ENCODE measurements at regions not wholly inside any gene's neighbourhood (a gene's known extent, or its start where the extent isn't known, plus 50 kb on each side); places are given as distances from the start of the nearest gene placed in this dataset.

GRCh38 chr13:57970404-57970803 is 338.9 kb downstream of the PCDH17 start:
- ATAC-seq: no peak
- no TSS peak for BruUV-seq (replicated peaks)
- SMC1A ChIA-PET (ENCODE audit: uncharacterized antibody, unreplicated experiment): interaction anchor here (1.5 kb wide), 1 partner anchor 13 kb away, joined by 4 read pairs; no protein-coding TSS in a partner anchor
- H3K27me3 ChIP-seq (replicated peaks in 1 of 2; ENCODE audit: control insufficient read depth in 2 of 2, insufficient read depth in 2 of 2, low read length in 1 of 2): no peaks in the 10 kb centered on the region
- H3K9me3 ChIP-seq (replicated peaks; ENCODE audit: control insufficient read depth, insufficient read depth, low read length): no peaks in the 10 kb centered on the region; the same call in 2 of the 3 replicates
- H4K20me1 ChIP-seq (ENCODE audit: control insufficient read depth, insufficient read depth): no peaks in the 10 kb centered on the region
- no peaks in the 10 kb centered on the region for H3K79me2 ChIP-seq (ENCODE audit: control insufficient read depth, insufficient read depth, low read length)
- H3K9ac ChIP-seq (ENCODE audit: control insufficient read depth, insufficient read depth, low read length): no peak overlapping the region
- DNase-seq (ENCODE audit: low read depth, low spot score): no peak
- no peak overlapping the region for H3K4me3 ChIP-seq
- POLR2A ChIA-PET: no interaction called here
- H3K4me2 ChIP-seq (ENCODE audit: control insufficient read depth, insufficient read depth): no peak overlapping the region
- RAD21 ChIA-PET (ENCODE audit: unreplicated experiment): interaction anchor here (0.7 to 0.8 kb wide), 2 partner anchors 13 to 163 kb away, joined by 4 read pairs; no protein-coding TSS in a partner anchor
- FAIRE-seq: no peak
- in situ Hi-C loops (cut with MboI): no loop called here
- no peaks in the 10 kb centered on the region for H3K4me1 ChIP-seq (ENCODE audit: control insufficient read depth, insufficient read depth, low read length)
- H3K36me3 ChIP-seq (ENCODE audit: control insufficient read depth in 2 of 2, insufficient read depth in 2 of 2, low read length in 1 of 2): no peaks in the 10 kb centered on the region
- intact Hi-C loops (cut with micrococcal nuclease; ENCODE audit: unreplicated experiment): no loop called here
- no peak overlapping the region for H3K27ac ChIP-seq (ENCODE audit: control insufficient read depth, insufficient read depth)
- H2AFZ ChIP-seq (ENCODE audit: control insufficient read depth, low read depth, low read length): no peak overlapping the region
- WGBS (ENCODE audit: insufficient coverage, insufficient replicate concordance, low lambda C conversion rate, missing lambda C conversion rate): 0% methylated on average over 1 of the region's 1 CpG
- no peak for TF ChIP-seq KLF5 (IDR thresholded peaks at IDR 0.05; ENCODE audit: partially characterized antibody)
- TF ChIP-seq IKZF1 (conservative IDR thresholded peaks at IDR 0.05): no peak
- no peak for TF ChIP-seq SREBF2 (IDR thresholded peaks at IDR 0.05; ENCODE audit: low read length)
- TF ChIP-seq USF1 (IDR thresholded peaks at IDR 0.05; ENCODE audit: borderline replicate concordance, extremely low read length, insufficient read depth, low read depth, low read length): no peak
- TF ChIP-seq ESRRA (IDR thresholded peaks at IDR 0.05; ENCODE audit: low read length): no peak
- CTCF ChIA-PET: no interaction called here

- ATAC-seq (no peak), FAIRE-seq (no peak), DNase-seq (ENCODE audit: low read depth, low spot score) (no peak)
- H3K36me3 ChIP-seq (ENCODE audit: control insufficient read depth in 2 of 2, insufficient read depth in 2 of 2, low read length in 1 of 2): no peaks in the 10 kb centered on the region
- no peaks in the 10 kb centered on the region for H3K4me1 ChIP-seq (ENCODE audit: control insufficient read depth, insufficient read depth, low read length)
- H3K4me3 ChIP-seq: no peak overlapping the region
- intact Hi-C loops (cut with micrococcal nuclease; ENCODE audit: unreplicated experiment): no loop called here
- no peak for TF ChIP-seq MEF2A (IDR thresholded peaks at IDR 0.05; ENCODE audit: insufficient read depth, low read depth, low read length)
- TF ChIP-seq WRNIP1 (IDR thresholded peaks at IDR 0.05; ENCODE audit: borderline replicate concordance, low read depth, low read length): no peak
- TF ChIP-seq LARP7 (IDR thresholded peaks at IDR 0.05): no peak
- no peak for TF ChIP-seq CEBPB (IDR thresholded peaks at IDR 0.05; ENCODE audit: borderline replicate concordance in 1 of 2, low read depth in 2 of 2, low read length in 2 of 2)
- TF ChIP-seq RB1 (IDR thresholded peaks at IDR 0.05; ENCODE audit: borderline replicate concordance): no peak
- TF ChIP-seq KDM1A (IDR thresholded peaks at IDR 0.05; ENCODE audit: borderline replicate concordance): no peak
- TF ChIP-seq E2F8 (IDR thresholded peaks at IDR 0.05; ENCODE audit: low read depth, partially characterized antibody): no peak
- no peak overlapping the region for H3K4me2 ChIP-seq (ENCODE audit: control insufficient read depth, insufficient read depth)
- ChIA-PET CTCF (no interaction called here), POLR2A (no interaction called here), SMC1A (ENCODE audit: uncharacterized antibody, unreplicated experiment) (no interaction called here), RAD21 (ENCODE audit: unreplicated experiment) (no interaction called here)
- no peak overlapping the region for H3K9ac ChIP-seq (ENCODE audit: control insufficient read depth, insufficient read depth, low read length)
- BruUV-seq (replicated peaks): no TSS peak
- no peak overlapping the region for H3K27ac ChIP-seq (ENCODE audit: control insufficient read depth, insufficient read depth)
- H3K79me2 ChIP-seq (ENCODE audit: control insufficient read depth, insufficient read depth, low read length): no peaks in the 10 kb centered on the region
- H2AFZ ChIP-seq (ENCODE audit: control insufficient read depth, low read depth, low read length): no peak overlapping the region
- no peaks in the 10 kb centered on the region for H3K27me3 ChIP-seq (replicated peaks in 1 of 2; ENCODE audit: control insufficient read depth in 2 of 2, insufficient read depth in 2 of 2, low read length in 1 of 2)
- in situ Hi-C loops (cut with MboI): no loop called here
- H3K9me3 ChIP-seq (replicated peaks; ENCODE audit: control insufficient read depth, insufficient read depth, low read length): no peaks in the 10 kb centered on the region
- H4K20me1 ChIP-seq (ENCODE audit: control insufficient read depth, insufficient read depth): no peaks in the 10 kb centered on the region
Observed at GRCh38 chr13:57982782-57983181, 351.2 kb downstream of the PCDH17 start.
